ENCODE measurements at regions not wholly inside any gene's neighbourhood (a gene's known extent, or its start where the extent isn't known, plus 50 kb on each side); places are given as distances from the start of the nearest gene placed in this dataset.

DNA sequence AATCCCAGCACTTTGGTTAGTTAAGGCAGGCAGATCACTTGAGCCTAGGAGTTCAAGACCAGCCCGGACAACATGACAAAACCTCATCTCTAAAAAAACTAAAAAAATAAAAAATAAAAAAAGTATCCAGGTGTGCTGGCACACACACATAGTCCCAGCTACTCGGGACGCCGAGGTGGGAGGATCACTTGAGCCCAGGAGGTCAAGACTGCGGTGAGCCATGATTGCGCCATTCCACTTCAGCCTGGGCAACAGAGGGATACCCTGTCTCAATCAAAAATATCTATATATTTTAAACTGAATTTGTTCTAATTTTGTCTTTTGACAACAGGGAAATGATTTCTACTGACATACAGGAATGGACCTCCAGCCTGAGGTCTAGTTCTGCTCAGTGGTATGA is 73.3 kb upstream of the MBOAT2 start:
- Mint-ChIP-seq H3K4me1 (no peaks in the 10 kb centered on the region), H3K36me3 (ENCODE audit: low read depth) (peaks cover 5% of the 10 kb centered on the region), H3K27ac (ENCODE audit: unreplicated experiment) (no peak overlapping the region), H3K9me3 (peaks cover 2% of the 10 kb centered on the region), H3K4me3 (no peak overlapping the region), H3K27me3 (ENCODE audit: low read depth) (no peaks in the 10 kb centered on the region)
- TF ChIP-seq CTCF (conservative IDR thresholded peaks at IDR 0.05) = no peak
- DNase-seq (ENCODE audit: low read depth, low spot score) = no peak

GRCh38 chr2:9076210-9076609 is 72.7 kb upstream of the MBOAT2 start:
- H3K36me3 Mint-ChIP-seq (ENCODE audit: low read depth) = no peaks in the 10 kb centered on the region
- H3K27me3 Mint-ChIP-seq (ENCODE audit: low read depth) = no peaks in the 10 kb centered on the region

DNA sequence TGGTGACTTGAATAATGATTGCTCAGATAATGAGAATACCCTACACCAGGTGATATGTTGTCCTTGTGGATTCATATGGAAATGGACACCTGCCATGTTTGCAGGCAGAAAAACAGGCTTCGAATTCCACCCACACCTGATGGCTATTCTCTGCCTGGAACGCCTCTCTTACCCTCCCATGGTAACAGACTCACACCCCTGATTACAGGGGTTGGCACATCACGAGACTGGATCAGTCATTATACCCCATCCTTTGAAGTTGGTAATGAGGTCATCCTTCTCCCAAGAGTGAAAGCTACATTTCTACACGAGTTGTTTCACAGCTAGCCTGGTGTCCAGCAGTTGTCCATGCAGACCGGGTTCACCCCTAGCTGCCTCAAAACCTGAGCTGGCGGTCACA is 71.4 kb upstream of the MBOAT2 start:
- DNase-seq (ENCODE audit: low read depth, low spot score) = no peak
- Mint-ChIP-seq H3K4me1 (no peaks in the 10 kb centered on the region), H3K4me3 (no peak overlapping the region), H3K9me3 (no peaks in the 10 kb centered on the region), H3K36me3 (ENCODE audit: low read depth) (no peaks in the 10 kb centered on the region), H3K27me3 (ENCODE audit: low read depth) (no peaks in the 10 kb centered on the region), H3K27ac (ENCODE audit: unreplicated experiment) (no peak overlapping the region)
- TF ChIP-seq CTCF (conservative IDR thresholded peaks at IDR 0.05) = no peak

More at GRCh38 chr2:9076210-9076609, 72.7 kb upstream of the MBOAT2 start:
- H3K4me3 Mint-ChIP-seq = no peak overlapping the region
- DNase-seq (ENCODE audit: low read depth, low spot score) = no peak
- peaks cover under 1% of the 10 kb centered on the region for H3K9me3 Mint-ChIP-seq
- TF ChIP-seq CTCF (conservative IDR thresholded peaks at IDR 0.05) = no peak
- no peak overlapping the region for H3K27ac Mint-ChIP-seq (ENCODE audit: unreplicated experiment)
- H3K4me1 Mint-ChIP-seq = no peaks in the 10 kb centered on the region

- H3K27ac Mint-ChIP-seq (ENCODE audit: unreplicated experiment) = no peak overlapping the region
- peaks cover 2% of the 10 kb centered on the region for H3K27me3 Mint-ChIP-seq (ENCODE audit: low read depth)
- H3K36me3 Mint-ChIP-seq (ENCODE audit: low read depth) = no peaks in the 10 kb centered on the region
Observed at GRCh38 chr2:9071584-9072124, 68.2 kb upstream of the MBOAT2 start.

GRCh38 chr2:9071032-9071431 is 67.5 kb upstream of the MBOAT2 start:
- peaks cover 2% of the 10 kb centered on the region for H3K27me3 Mint-ChIP-seq (ENCODE audit: low read depth)
- DNase-seq (ENCODE audit: low read depth, low spot score) = no peak
- TF ChIP-seq CTCF (conservative IDR thresholded peaks at IDR 0.05) = no peak
- peaks cover 16% of the 10 kb centered on the region for H3K9me3 Mint-ChIP-seq
- H3K36me3 Mint-ChIP-seq (ENCODE audit: low read depth) = peaks cover 4% of the 10 kb centered on the region
- no peak overlapping the region for H3K4me3 Mint-ChIP-seq
- H3K27ac Mint-ChIP-seq (ENCODE audit: unreplicated experiment) = no peak overlapping the region
- H3K4me1 Mint-ChIP-seq = no peaks in the 10 kb centered on the region

More at GRCh38 chr2:9071584-9072124, 68.2 kb upstream of the MBOAT2 start:
- no peaks in the 10 kb centered on the region for H3K4me1 Mint-ChIP-seq
- H3K9me3 Mint-ChIP-seq = peaks cover 10% of the 10 kb centered on the region
- H3K4me3 Mint-ChIP-seq = no peak overlapping the region
- no peak for TF ChIP-seq CTCF (conservative IDR thresholded peaks at IDR 0.05)
- DNase-seq (ENCODE audit: low read depth, low spot score) = no peak

Data from neural crest cell (in vitro differentiated cells).